NCI-H146 treated with DMSO at 0.1 percent for 48 hours (cell line): ENCODE measurements at regions not wholly inside any gene's neighbourhood (a gene's known extent, or its start where the extent isn't known, plus 50 kb on each side); places are given as distances from the start of the nearest gene placed in this dataset.
"Not testable (repeated sequence)": the region's sequence is repeated elsewhere in the genome, so short reads cannot be mapped to it uniquely, and the experiment has no call there.

ENCODE experiments used
- DNase-seq: peaks from one replicate; lab custom pipeline; 2025; ENCODE audit not compliant: unreplicated experiment; lab: John Stamatoyannopoulos, UW

- no peak for DNase-seq
These were observed 74.8 kb upstream of the GSC start for GRCh38 chr14:94844593-94845152.

- no peak for DNase-seq
These were observed 70.6 kb upstream of the GSC start for GRCh38 chr14:94840467-94840866.

GRCh38 chr14:94839348-94839747, 69.4 kb upstream of the GSC start:
- DNase-seq: no peak

GRCh38 chr14:94836849-94837248, 66.9 kb upstream of the GSC start:
- DNase-seq: no peak

GRCh38 chr14:94833633-94834032, 63.7 kb upstream of the GSC start:
- no peak for DNase-seq

- no peak for DNase-seq
These were observed 61.2 kb upstream of the GSC start for GRCh38 chr14:94831085-94831484.

- DNase-seq: no peak
These were observed 58.0 kb upstream of the GSC start for GRCh38 chr14:94827711-94828447.

GRCh38 chr14:94826774-94827173, 56.9 kb upstream of the GSC start:
- DNase-seq: no peak

- no peak for DNase-seq
These were observed 53.8 kb upstream of the GSC start for GRCh38 chr14:94823556-94824341.

- no peak for DNase-seq
These were observed 51.8 kb upstream of the GSC start for GRCh38 chr14:94821705-94822104.

- DNase-seq: not testable (repeated sequence)
These were observed 51.0 kb upstream of the GSC start for GRCh38 chr14:94820932-94821331.
